SK-N-SH (cell line): ENCODE measurements at regions not wholly inside any gene's neighbourhood (a gene's known extent, or its start where the extent isn't known, plus 50 kb on each side); places are given as distances from the start of the nearest gene placed in this dataset.

Experiments
- CTCF ChIA-PET: fragments of 300-600, 350-600 bp; formaldehyde crosslinking; extraction: SDS; loops from one replicate; lab custom pipeline; 2021; lab: Yijun Ruan, JAX
- POLR2A ChIA-PET: fragments of 350-600 bp; sonication (Branson Sonifier 250); formaldehyde crosslinking; extraction: SDS; loops from one replicate; lab custom pipeline; 2020; ENCODE audit warnings: antibody characterized with exemption, inconsistent platforms; lab: Yijun Ruan, JAX
- DNase-seq: peaks from one replicate; pipeline ENCODE4 v3.0.0; 2012
- H2AFZ ChIP-seq: fragments of 200-600 bp; sonication (generic); 2 replicates; pipeline ENCODE4 v1.8.1; 2016; ENCODE audit warnings: antibody characterized with exemption, mild to moderate bottlenecking, low read depth
- H3F3A ChIP-seq: fragments of 200-600 bp; sonication (generic); replicated peaks from 2 replicates; pipeline ENCODE3; 2016; ENCODE audit warnings: antibody characterized with exemption, mild to moderate bottlenecking; ENCODE audit not compliant: insufficient read depth
- H3K27ac ChIP-seq, 2 experiments: fragments of 200-500 bp in 1 of 2; fragments of 200-600 bp in 1 of 2; sonication (Bioruptor generic) in 1 of 2; sonication (generic), shearing (Covaris generic) in 1 of 2; 2 replicates each; pipeline versions ENCODE4 v1.5.1 to v1.6.1; 2014 to 2016; ENCODE audit warnings: low read depth in 2 of 2, inconsistent platforms in 1 of 2, low read length in 1 of 2, mild to moderate bottlenecking in 1 of 2, mixed read lengths in 1 of 2
- H3K27me3 ChIP-seq: fragments of 200-600 bp; sonication (generic), shearing (Covaris generic); 2 replicates; pipeline ENCODE4 v1.6.1; 2016; ENCODE audit warnings: mixed run types; ENCODE audit not compliant: insufficient read depth
- H3K36me3 ChIP-seq, 2 experiments: fragments of 200-500 bp in 1 of 2; fragments of 200-600 bp in 1 of 2; sonication (Bioruptor generic) in 1 of 2; sonication (generic) in 1 of 2; replicated peaks in 1 of 2; 2 replicates each; pipeline versions ENCODE3 to v1.5.1; 2014 to 2016; ENCODE audit warnings: low read length in 1 of 2, mild to moderate bottlenecking in 1 of 2; ENCODE audit not compliant: insufficient read depth in 2 of 2, control insufficient read depth in 1 of 2
- H3K4me1 ChIP-seq, 2 experiments: fragments of 200-500 bp in 1 of 2; fragments of 200-600 bp in 1 of 2; sonication (Bioruptor generic) in 1 of 2; sonication (generic), shearing (Covaris generic) in 1 of 2; 2 replicates each; pipeline versions ENCODE4 v1.5.1 to v1.6.1; 2014 to 2016; ENCODE audit warnings: low read depth in 1 of 2, low read length in 1 of 2, mixed run types in 1 of 2; ENCODE audit not compliant: insufficient read depth in 2 of 2, control insufficient read depth in 1 of 2
- H3K4me2 ChIP-seq: fragments of 200-600 bp; sonication (generic), shearing (Covaris generic); 2 replicates; pipeline ENCODE4 v1.6.1; 2017; ENCODE audit warnings: mixed run types
- H3K4me3 ChIP-seq, 2 experiments: fragments of 200-500 bp in 1 of 2; fragments of 200-600 bp in 1 of 2; sonication (Bioruptor generic) in 1 of 2; sonication (generic), shearing (Covaris generic) in 1 of 2; 2 replicates each; pipeline versions ENCODE4 v1.5.1 to v1.8.1; 2014 to 2016; ENCODE audit warnings: low read depth in 2 of 2, inconsistent platforms in 1 of 2, low read length in 1 of 2, mild to moderate bottlenecking in 1 of 2, mixed read lengths in 1 of 2, moderate library complexity in 1 of 2
- H3K79me2 ChIP-seq: fragments of 200-600 bp; sonication (generic); 2 replicates; pipeline ENCODE4 v1.8.1; 2017; ENCODE audit warnings: mild to moderate bottlenecking; ENCODE audit not compliant: insufficient read depth
- H3K9ac ChIP-seq: fragments of 200-600 bp; sonication (generic); 2 replicates; pipeline ENCODE4 v1.6.1; 2017; ENCODE audit warnings: mixed run types
- H3K9me2 ChIP-seq: fragments of 200-600 bp; sonication (generic); 2 replicates; pipeline ENCODE4 v1.6.1; 2017; ENCODE audit warnings: mixed run types
- H3K9me3 ChIP-seq: fragments of 200-600 bp; sonication (generic); 2 replicates; pipeline ENCODE4 v1.6.1; 2017; ENCODE audit warnings: mixed run types, mild to moderate bottlenecking, moderate library complexity
- H4K20me1 ChIP-seq: fragments of 200-600 bp; sonication (generic); 2 replicates; pipeline ENCODE4 v1.6.1; 2017; ENCODE audit warnings: mild to moderate bottlenecking, mixed run types; ENCODE audit not compliant: insufficient read depth
- FOSL2 ChIP-seq: IDR thresholded peaks from 2 replicates; pipeline ENCODE4 v1.4.0; 2012; ENCODE audit warnings: low read depth, mild to moderate bottlenecking, moderate library complexity, borderline replicate concordance
- FOXJ3 ChIP-seq: sonication (generic); formaldehyde crosslinking; IDR thresholded peaks from 2 replicates; pipeline ENCODE4 v1.5.1; 2020; ENCODE audit warnings: mild to moderate bottlenecking, missing genetic modification reagents
- FOXM1 ChIP-seq: IDR thresholded peaks from 2 replicates; pipeline ENCODE4 v1.4.0; 2012; ENCODE audit warnings: low read depth, mild to moderate bottlenecking
- GATA2 ChIP-seq: sonication (generic); formaldehyde crosslinking; IDR thresholded peaks from 2 replicates; pipeline ENCODE4 v1.5.0; 2020; ENCODE audit warnings: mild to moderate bottlenecking, missing genetic modification reagents
- MEF2A ChIP-seq: IDR thresholded peaks from 2 replicates; pipeline ENCODE4 v1.4.0; 2012; ENCODE audit warnings: low read depth, borderline replicate concordance
- RAD21 ChIP-seq: IDR thresholded peaks from 2 replicates; pipeline ENCODE4 v1.6.1; 2012; ENCODE audit warnings: mild to moderate bottlenecking, low read length
- RCOR1 ChIP-seq: fragments of 150-350 bp; IDR thresholded peaks from 2 replicates; pipeline ENCODE4 v1.6.1; 2017; ENCODE audit warnings: antibody characterized with exemption, low read length
- RFX5 ChIP-seq: IDR thresholded peaks from 2 replicates; pipeline ENCODE4 v1.6.1; 2012; ENCODE audit warnings: mild to moderate bottlenecking, improper control_type of control experiment, low read length
- RXRA ChIP-seq: IDR thresholded peaks from 2 replicates; pipeline ENCODE4 v1.4.0; 2012; ENCODE audit warnings: low read depth, mild to moderate bottlenecking, borderline replicate concordance
- TAF1 ChIP-seq: IDR thresholded peaks from 2 replicates; pipeline ENCODE4 v1.6.1; 2012; ENCODE audit warnings: low read depth, mild to moderate bottlenecking, low read length, moderate library complexity, borderline replicate concordance
- TCF12 ChIP-seq: IDR thresholded peaks from 2 replicates; pipeline ENCODE4 v1.4.0; 2012
- WGBS: methylation state at CpG from one replicate; pipeline ENCODE4 v1.1.6; 2017; ENCODE audit warnings: low lambda C conversion rate; 5-methylcytosine and 5-hydroxymethylcytosine counted together
- TF ChIP-seq, protein P1 (sequence below): fragments of 150-350 bp; IDR thresholded peaks from 2 replicates; pipeline ENCODE4 v1.6.1; 2016; ENCODE audit warnings: mild to moderate bottlenecking, low read depth, low read length

DNA sequence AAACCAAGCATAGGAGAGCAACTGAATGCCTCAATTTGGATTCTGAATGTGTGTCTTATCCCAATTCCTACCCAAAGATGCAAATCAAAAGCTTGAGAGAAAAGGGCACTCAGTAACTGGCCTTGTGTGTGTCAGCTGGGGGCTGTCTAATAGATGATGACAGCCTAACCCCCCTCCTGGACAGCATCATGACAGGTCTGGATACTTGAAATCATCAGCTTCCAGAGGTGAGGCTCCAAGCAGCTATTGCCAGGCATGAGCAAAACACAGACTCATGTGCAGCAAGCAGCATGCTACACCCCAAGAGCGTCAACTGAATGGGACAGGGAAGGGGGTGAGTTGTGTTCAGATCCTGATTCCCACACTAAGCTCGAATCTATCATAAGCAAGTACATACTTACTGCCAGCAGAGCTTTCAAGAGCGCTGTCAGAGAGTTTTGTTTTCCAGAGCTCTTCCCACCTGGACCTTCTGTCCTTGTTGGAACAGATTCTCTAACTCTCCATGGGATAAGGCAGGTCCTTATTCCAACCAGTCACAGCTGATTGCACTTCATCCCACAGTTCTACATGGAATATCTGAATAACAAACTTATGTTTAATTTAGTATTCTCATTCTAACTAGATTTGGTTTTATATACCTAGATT, 467.5 kb downstream of the DTWD2 start:
- Histone ChIP-seq H3K9me3 (no peaks in the 10 kb centered on the region), H3K79me2 (no peaks in the 10 kb centered on the region), H3F3A (no peaks in the 10 kb centered on the region), H3K9ac (no peak overlapping the region), H4K20me1 (no peaks in the 10 kb centered on the region), H3K4me1 (no peaks in the 10 kb centered on the region; a peak in 1 of 4 replicates), H2AFZ (no peak overlapping the region), H3K4me3 (no peak overlapping the region), H3K27me3 (no peaks in the 10 kb centered on the region), H3K4me2 (no peak overlapping the region), H3K27ac (no peak overlapping the region), H3K9me2 (no peaks in the 10 kb centered on the region), H3K36me3 (no peaks in the 10 kb centered on the region)
- TF ChIP-seq FOXJ3 (CRISPR knock-in tag): no peak
- TF ChIP-seq RXRA: no peak
- TF ChIP-seq, protein P1, sequence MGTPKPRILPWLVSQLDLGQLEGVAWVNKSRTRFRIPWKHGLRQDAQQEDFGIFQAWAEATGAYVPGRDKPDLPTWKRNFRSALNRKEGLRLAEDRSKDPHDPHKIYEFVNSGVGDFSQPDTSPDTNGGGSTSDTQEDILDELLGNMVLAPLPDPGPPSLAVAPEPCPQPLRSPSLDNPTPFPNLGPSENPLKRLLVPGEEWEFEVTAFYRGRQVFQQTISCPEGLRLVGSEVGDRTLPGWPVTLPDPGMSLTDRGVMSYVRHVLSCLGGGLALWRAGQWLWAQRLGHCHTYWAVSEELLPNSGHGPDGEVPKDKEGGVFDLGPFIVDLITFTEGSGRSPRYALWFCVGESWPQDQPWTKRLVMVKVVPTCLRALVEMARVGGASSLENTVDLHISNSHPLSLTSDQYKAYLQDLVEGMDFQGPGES: no peak
- peak; percentile 49 for TF ChIP-seq GATA2 (CRISPR knock-in tag)
- no peak for TF ChIP-seq TAF1
- no peak for TF ChIP-seq RAD21
- DNase-seq: peak; percentile 10
- ChIA-PET CTCF (interaction anchor here (0.7 kb wide), 1 partner anchor 14 kb away, joined by 4 read pairs; no protein-coding TSS in a partner anchor), POLR2A (no interaction called here)
- WGBS: 13% methylated on average over 2 of the region's 3 CpGs

DNA sequence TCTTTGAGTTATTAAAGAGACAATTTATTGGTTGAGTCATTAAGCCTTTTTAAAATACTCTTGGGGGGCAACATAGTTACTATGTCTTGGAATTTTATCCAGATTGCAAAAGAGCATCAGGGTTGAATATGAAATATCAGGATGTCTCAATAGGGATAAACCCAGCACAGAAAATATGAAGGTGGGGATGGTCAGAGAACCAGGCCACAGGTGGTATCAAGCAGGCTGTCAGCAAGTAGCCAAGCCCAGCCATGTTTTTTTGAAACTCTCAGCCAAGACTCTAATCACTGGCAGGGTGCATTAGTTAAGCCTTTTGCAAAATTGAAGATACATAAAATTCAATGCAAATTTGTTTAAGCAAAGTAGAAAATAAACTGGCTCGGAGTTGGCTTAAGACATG, 468.9 kb downstream of the DTWD2 start:
- no peaks in the 10 kb centered on the region; a peak in 1 of 4 replicates for H3K4me1 ChIP-seq
- no peaks in the 10 kb centered on the region for H3K9me3 ChIP-seq
- H3K4me2 ChIP-seq: no peak overlapping the region
- no peak overlapping the region for H3K27ac ChIP-seq
- H3K4me3 ChIP-seq: no peak overlapping the region
- ChIA-PET POLR2A (no interaction called here), CTCF (no interaction called here)
- DNase-seq: no peak
- no peaks in the 10 kb centered on the region for H3K27me3 ChIP-seq
- H3F3A ChIP-seq: no peaks in the 10 kb centered on the region
- WGBS: 11% methylated on average over 1 of the region's 1 CpG
- H3K9me2 ChIP-seq: no peaks in the 10 kb centered on the region
- H3K36me3 ChIP-seq: no peaks in the 10 kb centered on the region
- H2AFZ ChIP-seq: no peak overlapping the region
- H3K79me2 ChIP-seq: no peaks in the 10 kb centered on the region
- no peak overlapping the region for H3K9ac ChIP-seq
- H4K20me1 ChIP-seq: no peaks in the 10 kb centered on the region
- no peak for TF ChIP-seq MEF2A
- TF ChIP-seq GATA2 (CRISPR knock-in tag): no peak
- TF ChIP-seq RFX5: no peak
- no peak for TF ChIP-seq TCF12
- TF ChIP-seq, protein P1: no peak
- TF ChIP-seq RCOR1: no peak
- no peak for TF ChIP-seq FOSL2
- TF ChIP-seq FOXM1: no peak
